ELR (cell line): ENCODE measurements at regions not wholly inside any gene's neighbourhood (a gene's known extent, or its start where the extent isn't known, plus 50 kb on each side); places are given as distances from the start of the nearest gene placed in this dataset.

Source experiments
- DNase-seq: peaks from one replicate; pipeline ENCODE4 v3.0.0-alpha.2; 2015; ENCODE audit warnings: low read depth

GRCh38 chr19:53696951-53697350 is 65.2 kb downstream of the DPRX start:
- peak; percentile 1 for DNase-seq

GRCh38 chr19:53703361-53703760 is 71.6 kb downstream of the DPRX start:
- no peak for DNase-seq

- DNase-seq, result no peak
These were observed 72.2 kb downstream of the DPRX start for GRCh38 chr19:53704011-53704410.

- no peak for DNase-seq
These were observed 75.5 kb downstream of the DPRX start for GRCh38 chr19:53707278-53707677.

- no peak for DNase-seq
These were observed 93.7 kb downstream of the NLRP12 start for GRCh38 chr19:53730391-53730790.
